CD4-positive, alpha-beta T cell treated with Interleukin-15 for 4 hours (primary cell): ENCODE measurements at regions not wholly inside any gene's neighbourhood (a gene's known extent, or its start where the extent isn't known, plus 50 kb on each side); places are given as distances from the start of the nearest gene placed in this dataset.

ENCODE experiments used
- DNase-seq: peaks from one replicate; pipeline ENCODE4 v3.0.0-alpha.2; 2020; ENCODE audit warnings: low spot score

DNA sequence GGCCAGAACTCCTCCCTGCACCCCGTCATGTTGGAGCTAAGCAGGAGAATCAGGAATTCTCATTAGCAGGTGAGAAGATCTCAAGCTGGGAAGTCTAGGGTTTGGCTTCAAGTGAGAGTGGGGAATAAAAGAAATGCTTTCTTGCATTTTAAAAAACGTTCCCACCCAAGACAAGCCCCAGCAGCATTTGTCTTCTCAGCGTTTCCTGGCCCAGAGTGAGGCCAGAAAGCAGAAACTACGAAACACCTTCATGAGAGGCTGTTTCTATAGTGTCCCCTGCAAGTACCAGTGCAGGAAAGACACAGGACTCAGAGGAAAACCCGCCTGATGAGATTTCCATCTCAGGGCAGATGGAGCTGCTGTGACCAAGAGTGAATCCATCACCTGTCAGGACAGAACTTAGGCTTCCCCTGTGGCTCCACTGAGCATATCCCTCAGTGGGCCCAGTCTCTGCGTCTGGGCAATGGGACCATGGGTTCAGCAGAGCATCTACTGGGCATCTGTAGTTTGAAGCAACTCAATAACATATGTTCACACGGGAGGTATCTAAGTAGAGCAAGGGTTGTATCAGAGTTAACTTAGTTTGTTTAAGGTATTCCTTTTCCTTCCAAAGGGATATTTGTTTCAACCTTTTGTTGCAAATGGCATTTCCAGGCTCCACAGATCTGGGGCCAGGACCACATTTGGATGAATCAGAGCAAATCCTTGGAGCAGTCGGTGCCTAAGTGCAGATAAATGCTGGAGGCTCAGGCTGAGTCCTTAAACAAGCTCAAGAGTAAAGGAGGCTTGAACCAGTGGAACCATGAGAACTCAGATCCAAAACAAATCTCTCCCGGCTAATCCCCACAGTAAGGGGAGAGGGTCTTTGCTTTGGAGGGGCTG lies 548.3 kb downstream of the MIAT start:
- no peak for DNase-seq

GRCh38 chr22:27206374-27207133 lies 549.2 kb downstream of the MIAT start:
- DNase-seq: no peak

GRCh38 chr22:27207266-27207665 lies 549.9 kb downstream of the MIAT start:
- no peak for DNase-seq

DNA sequence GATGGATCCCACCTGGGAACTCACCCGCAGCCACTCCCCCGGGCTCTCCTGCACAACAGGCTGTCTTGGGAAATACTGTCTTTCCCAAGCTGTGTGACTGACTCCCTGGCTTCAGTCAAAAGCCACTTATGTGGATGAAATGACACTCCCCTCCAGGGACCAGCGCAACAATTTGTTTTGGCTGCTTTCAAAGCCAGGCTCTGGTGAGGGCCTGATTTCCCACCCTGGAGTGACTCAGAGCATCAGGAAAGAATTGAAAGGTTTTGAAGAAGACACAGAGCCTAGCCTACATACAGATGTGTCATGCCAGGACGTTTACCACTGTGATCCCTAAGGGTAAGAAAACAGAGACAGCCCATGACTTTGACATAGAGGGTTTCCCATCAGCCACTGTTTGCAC lies 550.5 kb downstream of the MIAT start:
- no peak for DNase-seq

GRCh38 chr22:27210111-27210730 lies 552.8 kb downstream of the MIAT start:
- DNase-seq: no peak

- no peak for DNase-seq
These were observed 554.7 kb downstream of the MIAT start for GRCh38 chr22:27212102-27212501.

GRCh38 chr22:27212617-27213177 lies 555.3 kb downstream of the MIAT start:
- DNase-seq: no peak

GRCh38 chr22:27213294-27213693 lies 555.9 kb downstream of the MIAT start:
- DNase-seq: no peak

DNA sequence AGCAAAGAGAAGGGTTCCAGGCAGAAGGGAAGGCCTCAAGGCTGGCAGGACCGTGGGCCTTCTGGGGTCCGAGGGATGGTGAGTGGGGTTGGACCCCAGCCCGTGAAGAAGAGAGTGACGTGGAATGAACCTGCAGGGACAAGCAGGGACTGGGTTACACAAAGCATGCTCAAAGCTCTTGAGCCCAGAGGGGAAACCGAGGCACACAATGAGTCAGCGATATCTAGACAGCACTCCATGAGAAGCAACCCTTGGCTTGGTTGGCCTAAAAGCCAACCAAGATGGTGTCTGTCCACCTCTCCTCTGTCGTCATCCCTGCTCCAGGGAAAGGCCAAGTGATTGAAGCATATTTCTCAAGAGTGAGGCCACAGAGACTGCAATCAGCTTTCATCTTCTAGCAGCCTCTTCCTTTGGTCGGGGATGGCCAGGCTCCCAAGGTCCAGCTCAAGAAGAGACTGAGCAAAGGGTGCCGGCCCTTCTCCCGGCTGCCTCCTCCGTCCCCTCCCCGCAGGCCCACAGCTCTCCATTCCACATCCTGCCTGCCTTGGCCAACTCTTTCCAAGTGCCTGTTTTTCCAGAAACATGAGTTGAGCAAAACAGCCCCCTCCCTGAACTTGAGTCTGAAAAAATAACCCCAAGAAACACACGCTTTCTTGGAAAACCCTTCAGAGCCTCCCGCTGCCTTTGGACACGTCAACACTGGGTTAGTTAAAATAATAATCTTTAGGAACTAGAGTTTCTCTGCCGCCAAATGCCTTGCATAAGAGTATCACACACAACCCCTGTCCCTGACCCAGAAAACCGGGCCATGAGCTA lies 556.6 kb downstream of the MIAT start:
- DNase-seq: no peak

GRCh38 chr22:27214691-27215090 lies 557.3 kb downstream of the MIAT start:
- DNase-seq: no peak

GRCh38 chr22:27215871-27216270 lies 558.5 kb downstream of the MIAT start:
- no peak for DNase-seq

- no peak for DNase-seq
These were observed 559.1 kb downstream of the MIAT start for GRCh38 chr22:27216444-27216843.

GRCh38 chr22:27217154-27217553 lies 559.8 kb downstream of the MIAT start:
- DNase-seq: no peak

GRCh38 chr22:27218012-27218920 lies 560.9 kb downstream of the MIAT start:
- no peak for DNase-seq

GRCh38 chr22:27219036-27219435 lies 561.6 kb downstream of the MIAT start:
- no peak for DNase-seq

DNA sequence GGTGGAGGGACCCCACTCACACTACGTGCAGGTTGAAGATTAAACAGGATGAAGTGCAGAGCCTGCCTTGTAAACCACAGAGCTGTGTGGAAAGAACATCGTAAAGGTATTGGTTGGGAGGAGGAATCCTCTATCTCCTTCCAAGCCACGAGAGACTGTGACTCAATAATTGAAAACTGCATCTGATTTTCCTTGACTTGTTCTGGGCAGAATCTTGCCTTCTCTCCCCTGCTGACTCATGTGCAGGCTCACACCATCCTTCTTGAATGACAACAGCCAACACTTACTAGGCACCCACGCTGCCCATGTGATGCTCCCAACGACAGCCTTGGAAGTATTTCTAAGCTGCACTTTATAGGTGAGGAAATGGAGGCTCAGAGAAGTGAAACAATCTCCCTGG lies 563.0 kb downstream of the MIAT start:
- DNase-seq: no peak

DNA sequence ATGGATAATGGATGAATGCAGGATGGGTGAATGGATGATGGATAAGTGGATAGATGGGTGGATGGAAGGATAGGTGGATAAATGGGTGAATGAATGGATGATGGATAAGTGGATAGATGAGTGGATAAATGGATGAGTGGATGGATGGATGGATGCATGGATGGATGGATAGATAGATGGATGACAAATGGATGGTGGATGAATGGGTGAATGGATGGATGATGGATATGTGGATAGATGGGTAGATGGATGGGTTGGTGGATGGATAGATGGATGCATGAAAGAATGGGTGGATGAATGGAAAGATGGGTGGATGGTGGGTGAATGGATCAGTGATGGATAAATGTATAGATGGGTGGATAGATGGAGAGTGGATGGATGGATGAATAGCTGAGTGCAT lies 564.8 kb downstream of the MIAT start:
- DNase-seq: no peak

DNA sequence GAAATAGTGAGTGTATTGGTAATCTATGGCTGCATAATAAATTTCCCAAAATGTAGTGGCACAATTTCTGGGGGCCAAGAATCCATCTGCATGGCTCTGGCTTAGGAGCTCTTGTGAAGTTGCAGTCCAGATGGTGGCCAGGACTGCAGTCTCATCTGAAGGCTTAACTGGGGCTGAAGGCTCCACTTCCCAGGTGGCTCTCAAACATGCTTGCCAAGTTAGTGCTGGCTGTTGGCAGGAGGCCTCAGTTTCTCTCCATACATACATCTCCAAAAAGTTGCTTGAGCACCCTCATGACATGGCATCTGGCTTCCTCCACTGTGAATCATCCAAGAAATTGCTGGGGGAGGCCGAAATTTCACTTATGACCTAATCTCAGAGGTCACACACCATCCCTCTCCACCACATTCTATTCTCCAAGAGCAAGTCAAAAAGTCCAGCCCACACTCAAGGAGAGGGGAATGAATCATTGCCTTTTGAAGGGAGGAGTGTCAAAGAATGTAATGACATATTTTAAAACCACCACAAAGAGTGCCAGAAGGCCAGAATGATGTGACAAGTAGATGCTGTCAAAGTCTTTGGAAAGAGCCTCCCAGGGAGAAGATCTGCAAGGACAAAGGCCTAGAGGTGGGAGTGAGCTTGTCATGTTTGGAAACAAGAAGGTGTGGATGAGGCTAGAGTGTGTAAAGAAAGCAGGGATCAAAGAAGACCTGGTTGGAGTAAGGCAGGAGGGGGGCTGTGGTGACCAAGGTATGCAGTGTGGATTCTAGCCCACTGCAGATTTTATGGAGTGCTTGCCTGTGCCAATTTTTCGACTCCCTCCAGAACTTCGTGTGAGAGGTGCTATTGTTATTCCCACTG lies 566.2 kb downstream of the MIAT start:
- DNase-seq: no peak

DNA sequence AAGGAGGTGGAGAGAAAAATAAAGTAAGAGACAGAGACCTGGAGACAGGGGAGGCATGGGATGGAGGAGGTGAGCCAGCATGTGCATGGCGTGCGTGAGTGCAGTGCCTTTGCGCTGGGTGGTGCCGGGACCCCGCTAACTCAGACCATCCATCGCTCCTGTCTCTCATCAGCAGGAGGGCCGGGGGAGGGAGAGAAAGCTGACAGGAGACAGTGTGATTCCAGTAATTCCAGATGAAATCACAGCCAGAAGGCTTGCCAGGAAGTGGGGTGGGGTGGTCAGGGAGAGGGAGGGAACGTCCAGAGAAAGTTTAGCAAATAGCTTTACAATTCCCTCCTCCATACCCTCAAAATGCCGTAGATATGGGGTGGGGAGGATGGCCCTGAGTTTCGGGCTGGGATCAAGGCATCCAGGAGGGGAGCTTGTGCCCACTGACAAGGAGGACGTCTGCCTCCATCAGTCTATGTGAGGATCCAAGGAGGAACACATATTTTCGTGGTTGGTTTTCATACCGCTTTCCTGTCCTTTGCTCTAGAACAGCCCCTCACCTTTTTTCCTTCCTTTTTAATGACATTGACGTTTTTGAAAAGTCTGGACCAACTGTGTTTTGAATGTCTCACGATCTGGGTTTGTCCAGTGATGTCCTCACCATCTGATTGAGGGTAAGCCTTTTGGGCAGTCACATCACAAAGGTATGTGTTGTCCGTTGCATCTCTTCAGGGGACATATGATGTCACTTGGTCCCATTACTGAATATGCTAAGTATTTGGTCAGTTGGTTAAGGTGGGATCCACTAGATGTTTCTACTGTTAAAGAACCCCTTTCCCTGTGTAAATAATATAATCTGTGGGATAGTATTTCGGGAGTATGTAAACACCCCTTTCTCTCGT lies 567.3 kb downstream of the MIAT start:
- DNase-seq: no peak
